ENCODE measurements at regions not wholly inside any gene's neighbourhood (a gene's known extent, or its start where the extent isn't known, plus 50 kb on each side); places are given as distances from the start of the nearest gene placed in this dataset.

- TF ChIP-seq CTCF (IDR thresholded peaks at IDR 0.05; ENCODE audit: low read length) (no peak), EZH2 (IDR thresholded peaks at IDR 0.05; ENCODE audit: borderline replicate concordance, low read length) (no peak)
Measured at GRCh38 chr12:127236491-127236890, 1030.5 kb upstream of the TMEM132C start.
